Prostate gland (tissue), 2 donors: ENCODE measurements at regions not wholly inside any gene's neighbourhood (a gene's known extent, or its start where the extent isn't known, plus 50 kb on each side); places are given as distances from the start of the nearest gene placed in this dataset.

Experiments used
- DNase-seq: peaks from one replicate; pipeline ENCODE4 v3.0.0-alpha.2; 2019; ENCODE audit warnings: low spot score
- H3K27ac ChIP-seq, 2 donors: fragments of 200-600 bp; sonication (generic); 2 replicates each; pipeline ENCODE4 v1.5.1; 2017 to 2019
- H3K27me3 ChIP-seq: fragments of 200-600 bp; sonication (generic); replicated peaks from 2 replicates; pipeline ENCODE4 v1.5.1; 2019; ENCODE audit not compliant: insufficient read depth
- H3K36me3 ChIP-seq, 2 donors: fragments of 200-600 bp; sonication (generic); 1 replicate in 1 of 2; 2 replicates in 1 of 2; pipeline versions ENCODE4 v1.5.1 to v1.8.1; 2017 to 2019
- H3K4me1 ChIP-seq: fragments of 200-600 bp; sonication (generic); replicated peaks from 2 replicates; pipeline ENCODE4 v1.5.1; 2019
- H3K4me3 ChIP-seq, 2 donors: fragments of 200-600 bp; sonication (generic); 2 replicates each; pipeline ENCODE4 v1.5.1; 2017 to 2019
- H3K9me3 ChIP-seq: fragments of 200-600 bp; sonication (generic); 2 replicates; pipeline ENCODE4 v1.5.1; 2017
- POLR2A ChIP-seq: fragments of 450-650 bp; IDR thresholded peaks from one replicate; pipeline ENCODE4 v1.6.1; 2016; ENCODE audit warnings: antibody characterized with exemption, mild to moderate bottlenecking
- POLR2AphosphoS5 ChIP-seq: sonication (generic); formaldehyde crosslinking; IDR thresholded peaks from one replicate; pipeline ENCODE4 v1.6.1; 2017; ENCODE audit warnings: antibody characterized with exemption
- WGBS: methylation state at CpG from one replicate; pipeline ENCODE4 v1.1.5; 2018; 5-methylcytosine and 5-hydroxymethylcytosine counted together
- intact Hi-C: fragments of 100-400 bp; cut with DNase I; formaldehyde crosslinking; loops from one replicate; pipeline ENCODE4 v1.14.2; 2022
- TF ChIP-seq, protein P1 (sequence below), 4 experiments: fragments of 200-600 bp in 2 of 4; fragments of 450-650 bp in 2 of 4; sonication (generic) in 2 of 4; IDR thresholded peaks; 1 replicate in 3 of 4; 2 replicates in 1 of 4; pipeline ENCODE4 v1.5.1; 2016 to 2019; ENCODE audit warnings: antibody characterized with exemption in 4 of 4, mild to moderate bottlenecking in 2 of 4, moderate library complexity in 2 of 4

DNA sequence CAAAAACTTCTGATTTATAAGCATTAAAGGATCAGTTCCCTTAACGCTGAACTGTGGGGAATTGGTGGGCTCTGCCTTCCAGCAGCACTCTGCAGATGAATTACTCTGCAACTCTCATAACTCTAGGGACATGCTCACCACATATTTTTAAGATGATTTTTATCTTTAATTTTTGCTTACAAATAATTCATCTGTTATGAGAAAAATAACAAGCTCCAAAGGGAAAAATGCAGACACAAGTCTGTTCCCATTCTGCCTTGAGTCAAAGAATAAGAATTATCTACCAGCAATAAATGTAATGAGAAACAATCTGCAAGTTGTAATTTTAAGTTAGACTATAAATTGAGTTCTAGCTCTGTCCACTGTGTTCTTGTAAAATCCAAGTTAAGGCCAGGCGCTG is 133.1 kb upstream of the MDM1 start:
- H3K27ac ChIP-seq = no peak overlapping the region
- intact Hi-C loops = no loop called here
- TF ChIP-seq POLR2A (no peak), POLR2AphosphoS5 (no peak)
- TF ChIP-seq, protein P1, sequence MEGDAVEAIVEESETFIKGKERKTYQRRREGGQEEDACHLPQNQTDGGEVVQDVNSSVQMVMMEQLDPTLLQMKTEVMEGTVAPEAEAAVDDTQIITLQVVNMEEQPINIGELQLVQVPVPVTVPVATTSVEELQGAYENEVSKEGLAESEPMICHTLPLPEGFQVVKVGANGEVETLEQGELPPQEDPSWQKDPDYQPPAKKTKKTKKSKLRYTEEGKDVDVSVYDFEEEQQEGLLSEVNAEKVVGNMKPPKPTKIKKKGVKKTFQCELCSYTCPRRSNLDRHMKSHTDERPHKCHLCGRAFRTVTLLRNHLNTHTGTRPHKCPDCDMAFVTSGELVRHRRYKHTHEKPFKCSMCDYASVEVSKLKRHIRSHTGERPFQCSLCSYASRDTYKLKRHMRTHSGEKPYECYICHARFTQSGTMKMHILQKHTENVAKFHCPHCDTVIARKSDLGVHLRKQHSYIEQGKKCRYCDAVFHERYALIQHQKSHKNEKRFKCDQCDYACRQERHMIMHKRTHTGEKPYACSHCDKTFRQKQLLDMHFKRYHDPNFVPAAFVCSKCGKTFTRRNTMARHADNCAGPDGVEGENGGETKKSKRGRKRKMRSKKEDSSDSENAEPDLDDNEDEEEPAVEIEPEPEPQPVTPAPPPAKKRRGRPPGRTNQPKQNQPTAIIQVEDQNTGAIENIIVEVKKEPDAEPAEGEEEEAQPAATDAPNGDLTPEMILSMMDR (IDR thresholded peaks at IDR 0.05) = no peak
- no peak overlapping the region for H3K4me3 ChIP-seq
- no peaks in the 10 kb centered on the region for H3K36me3 ChIP-seq
- no peak for DNase-seq
- H3K27me3 ChIP-seq = no peaks in the 10 kb centered on the region
- H3K9me3 ChIP-seq = no peaks in the 10 kb centered on the region
- H3K4me1 ChIP-seq = no peaks in the 10 kb centered on the region
- 70% methylated on average over 2 of the region's 2 CpGs for WGBS

DNA sequence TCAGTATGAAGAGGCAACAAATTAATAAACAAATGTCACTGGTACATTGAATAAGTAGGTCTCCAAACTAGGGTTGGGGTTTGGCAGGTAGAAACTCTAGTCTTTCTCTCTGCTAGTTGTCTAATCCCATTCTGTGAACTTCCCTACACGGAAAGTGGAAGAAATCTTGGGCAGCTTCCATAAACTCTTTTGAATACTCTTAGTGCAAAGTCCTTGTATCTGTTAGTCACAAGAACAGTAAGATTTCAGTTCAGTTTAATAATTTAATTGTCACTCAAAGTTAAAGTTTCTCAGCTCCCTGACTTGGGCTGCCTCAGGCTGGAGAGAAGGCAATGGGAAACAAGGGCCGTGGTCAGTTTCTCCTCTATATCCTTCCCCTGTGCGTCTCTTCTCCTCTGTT is 135.4 kb upstream of the MDM1 start:
- no peak overlapping the region for H3K4me3 ChIP-seq
- H3K4me1 ChIP-seq = no peaks in the 10 kb centered on the region
- H3K27ac ChIP-seq = no peak overlapping the region
- WGBS = 88% methylated on average over 3 of the region's 3 CpGs
- no peaks in the 10 kb centered on the region for H3K9me3 ChIP-seq
- no peaks in the 10 kb centered on the region for H3K36me3 ChIP-seq
- TF ChIP-seq POLR2A = no peak
- TF ChIP-seq, protein P1 (IDR thresholded peaks at IDR 0.05) = no peak
- no peak for TF ChIP-seq POLR2AphosphoS5
- H3K27me3 ChIP-seq = no peaks in the 10 kb centered on the region
- intact Hi-C loops = no loop called here
- no peak for DNase-seq

DNA sequence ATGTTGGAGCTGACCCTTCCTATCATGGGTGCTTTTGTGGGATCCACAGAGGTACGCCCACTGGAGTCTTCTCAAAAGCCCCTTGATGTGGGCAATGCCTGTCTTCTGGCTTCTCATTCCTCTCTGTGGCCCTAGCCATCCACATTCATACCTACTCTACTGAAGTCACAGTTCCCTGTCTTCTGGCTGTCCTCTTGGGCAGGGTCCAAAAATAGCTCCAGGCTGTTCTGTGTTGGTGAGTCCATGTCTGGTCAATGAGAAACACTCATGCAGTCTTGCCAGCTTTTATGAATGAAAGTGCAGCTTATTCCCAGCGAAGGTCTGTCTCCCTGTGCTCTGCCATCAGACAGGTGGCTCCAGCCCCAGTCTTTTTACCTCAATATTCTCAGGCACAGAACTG is 135.9 kb upstream of the MDM1 start:
- 93% methylated on average over 2 of the region's 2 CpGs for WGBS
- H3K36me3 ChIP-seq = no peaks in the 10 kb centered on the region

DNA sequence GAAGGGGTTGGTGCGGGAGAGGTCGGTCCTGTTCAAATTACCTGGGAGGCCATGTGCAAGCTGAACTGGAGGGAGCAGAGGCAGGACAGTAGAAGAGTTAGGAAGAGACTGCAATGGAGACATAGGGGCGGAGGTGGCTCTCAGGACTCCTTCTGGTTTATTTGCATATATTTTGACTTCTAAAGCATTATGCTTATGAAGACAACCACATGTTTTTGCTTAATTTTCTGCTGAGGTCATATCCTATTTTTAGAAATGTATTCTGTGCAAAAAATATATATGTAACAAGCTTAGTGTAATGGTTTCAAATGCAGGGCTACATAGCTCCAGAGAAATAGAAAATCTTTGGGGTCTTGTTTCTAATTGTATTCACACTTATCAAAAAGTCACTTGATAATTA is 137.0 kb upstream of the MDM1 start:
- Histone ChIP-seq H3K36me3 (no peaks in the 10 kb centered on the region), H3K4me3 (no peak overlapping the region), H3K27ac (no peak overlapping the region), H3K4me1 (no peaks in the 10 kb centered on the region), H3K27me3 (no peaks in the 10 kb centered on the region), H3K9me3 (no peaks in the 10 kb centered on the region)
- whole genome bisulfite sequencing = 87% methylated on average over 3 of the region's 3 CpGs
- DNase-seq = no peak
- intact Hi-C loops = no loop called here
- TF ChIP-seq, protein P1 (IDR thresholded peaks at IDR 0.05) = no peak
- TF ChIP-seq POLR2AphosphoS5 (no peak), POLR2A (no peak)

More for the DNA sequence above, 135.9 kb upstream of the MDM1 start:
- intact Hi-C loops = no loop called here
- Histone ChIP-seq H3K4me3 (no peak overlapping the region), H3K27me3 (no peaks in the 10 kb centered on the region), H3K4me1 (no peaks in the 10 kb centered on the region), H3K9me3 (no peaks in the 10 kb centered on the region), H3K27ac (no peak overlapping the region)
- TF ChIP-seq POLR2AphosphoS5 = no peak
- no peak for TF ChIP-seq POLR2A
- TF ChIP-seq, protein P1 (IDR thresholded peaks at IDR 0.05) = no peak
- DNase-seq = no peak

DNA sequence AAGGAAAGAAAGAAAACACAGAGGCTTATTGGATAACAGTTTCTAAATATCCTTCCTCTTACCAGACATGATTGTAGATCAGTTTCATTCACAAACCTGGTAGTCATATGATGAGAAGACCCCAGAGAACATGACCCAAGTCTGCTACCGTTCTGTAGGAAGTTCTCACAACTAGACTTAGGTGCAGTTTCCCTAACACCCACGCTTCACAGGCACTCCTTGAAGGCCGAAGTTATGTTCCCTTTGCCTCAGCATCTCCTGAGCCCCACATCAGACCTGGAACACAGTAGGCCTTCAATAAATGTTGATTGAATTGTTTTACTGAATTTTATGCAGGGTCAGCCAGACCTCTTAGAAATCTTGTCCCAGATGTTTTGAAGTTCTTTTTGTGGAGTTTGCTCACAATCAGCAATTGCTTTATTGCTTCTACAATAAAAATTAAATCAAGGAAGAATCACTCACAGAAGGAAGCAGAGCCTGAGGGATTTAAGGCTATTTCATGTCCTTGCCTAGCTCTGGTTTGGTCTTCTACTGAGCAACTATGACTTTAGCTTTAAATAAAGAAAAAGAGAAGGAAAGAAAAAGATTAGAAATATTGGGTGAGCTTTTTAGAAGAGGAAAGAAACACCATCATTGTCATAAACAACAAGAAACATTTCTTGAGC is 138.6 kb upstream of the MDM1 start:
- no peaks in the 10 kb centered on the region for H3K27me3 ChIP-seq
- H3K9me3 ChIP-seq = no peaks in the 10 kb centered on the region
- no peaks in the 10 kb centered on the region for H3K36me3 ChIP-seq
- intact Hi-C loops = no loop called here
- WGBS = 96% methylated on average over 3 of the region's 3 CpGs
- H3K4me3 ChIP-seq = no peak overlapping the region
- no peak overlapping the region for H3K27ac ChIP-seq
- no peaks in the 10 kb centered on the region for H3K4me1 ChIP-seq
- DNase-seq = no peak
- TF ChIP-seq POLR2AphosphoS5 (no peak), POLR2A (no peak)
- TF ChIP-seq, protein P1 (IDR thresholded peaks at IDR 0.05) = no peak
